Hepatocyte (in vitro differentiated cells): ENCODE measurements at regions not wholly inside any gene's neighbourhood (a gene's known extent, or its start where the extent isn't known, plus 50 kb on each side); places are given as distances from the start of the nearest gene placed in this dataset. TPM values are rescaled to one million over a fixed set of nuclear protein-coding genes. Genes with fewer than 3 reads are reported as not detected.
"Not testable (repeated sequence)": the region's sequence is repeated elsewhere in the genome, so short reads cannot be mapped to it uniquely, and the experiment has no call there.

Source experiments
- DNase-seq: peaks from one replicate; pipeline ENCODE4 v3.0.0-alpha.2; 2016; ENCODE audit warnings: low spot score
- H2AFZ ChIP-seq: fragments of 200-600 bp; sonication (generic); 2 replicates; pipeline ENCODE4 v1.6.0; 2016; ENCODE audit warnings: antibody characterized with exemption, mild to moderate bottlenecking
- H3K27ac ChIP-seq: fragments of 200-600 bp; sonication (generic); 2 replicates; pipeline ENCODE4 v1.5.1; 2016; ENCODE audit warnings: mild to moderate bottlenecking
- H3K27me3 ChIP-seq: fragments of 200-600 bp; sonication (generic); 2 replicates; pipeline ENCODE4 v1.6.1; 2016
- H3K36me3 ChIP-seq: fragments of 200-600 bp; sonication (generic); replicated peaks from 2 replicates; pipeline ENCODE4 v1.5.1; 2016; ENCODE audit warnings: low read depth; ENCODE audit not compliant: insufficient read depth
- H3K4me1 ChIP-seq: fragments of 200-600 bp; sonication (generic); 2 replicates; pipeline ENCODE4 v1.5.1; 2016; ENCODE audit warnings: mild to moderate bottlenecking, moderate library complexity; ENCODE audit not compliant: insufficient read depth
- H3K4me2 ChIP-seq: fragments of 200-600 bp; sonication (generic); 2 replicates; pipeline ENCODE4 v1.6.0; 2016
- H3K4me3 ChIP-seq: fragments of 200-600 bp; sonication (generic); 2 replicates; pipeline ENCODE4 v1.5.1; 2016; ENCODE audit warnings: mild to moderate bottlenecking
- H3K79me2 ChIP-seq: fragments of 200-600 bp; sonication (generic); 2 replicates; pipeline ENCODE4 v1.6.0; 2017; ENCODE audit warnings: mild to moderate bottlenecking
- H3K9me2 ChIP-seq: fragments of 200-600 bp; sonication (generic); replicated peaks from 2 replicates; pipeline ENCODE4 v1.6.0; 2017; ENCODE audit warnings: mild to moderate bottlenecking; ENCODE audit not compliant: insufficient read depth
- H3K9me3 ChIP-seq: fragments of 200-600 bp; sonication (generic); 2 replicates; pipeline ENCODE4 v1.5.1; 2016; ENCODE audit warnings: low read depth, mild to moderate bottlenecking
- H4K20me1 ChIP-seq: fragments of 200-600 bp; sonication (generic); 2 replicates; pipeline ENCODE4 v1.6.0; 2016; ENCODE audit warnings: mild to moderate bottlenecking; ENCODE audit not compliant: insufficient read depth, poor library complexity, severe bottlenecking
- EZH2 ChIP-seq: fragments of 200-600 bp; sonication (generic); IDR thresholded peaks from 2 replicates; pipeline ENCODE4 v1.6.1; 2016; ENCODE audit warnings: antibody characterized with exemption, mild to moderate bottlenecking, borderline replicate concordance
- EZH2phosphoT487 ChIP-seq: fragments of 200-600 bp; sonication (generic); IDR thresholded peaks from one replicate; pipeline ENCODE4 v1.6.1; 2018; ENCODE audit warnings: antibody characterized with exemption, mild to moderate bottlenecking, low read depth, moderate library complexity; ENCODE audit not compliant: unreplicated experiment, severe bottlenecking
- WGBS: methylation state at CpG from one replicate; pipeline ENCODE4 v1.1.6; 2016; ENCODE audit warnings: low lambda C conversion rate; ENCODE audit errors: missing lambda C conversion rate; 5-methylcytosine and 5-hydroxymethylcytosine counted together
- small RNA-seq: library from RNA; depleted of rRNA; stranded (forward); fragments of <200 nt; gene quantifications from one replicate; pipeline ENCODE3, GENCODE V24; 2014
- TF ChIP-seq, protein P1 (sequence below): fragments of 200-600 bp; sonication (generic); IDR thresholded peaks from 2 replicates; pipeline ENCODE4 v1.5.1; 2016; ENCODE audit warnings: antibody characterized with exemption, mild to moderate bottlenecking; ENCODE audit not compliant: poor library complexity

- no peaks in the 10 kb centered on the region for H3K4me1 ChIP-seq
- no peak overlapping the region for H3K4me2 ChIP-seq
- H3K27ac ChIP-seq: no peak overlapping the region
- H3K4me3 ChIP-seq: no peak overlapping the region
- no peaks in the 10 kb centered on the region for H3K9me3 ChIP-seq
- no peaks in the 10 kb centered on the region for H3K36me3 ChIP-seq
- H3K79me2 ChIP-seq: no peaks in the 10 kb centered on the region
- 71% methylated on average over 4 of the region's 4 CpGs for WGBS
- no peak for TF ChIP-seq EZH2
- TF ChIP-seq EZH2phosphoT487: no peak
- TF ChIP-seq, protein P1, sequence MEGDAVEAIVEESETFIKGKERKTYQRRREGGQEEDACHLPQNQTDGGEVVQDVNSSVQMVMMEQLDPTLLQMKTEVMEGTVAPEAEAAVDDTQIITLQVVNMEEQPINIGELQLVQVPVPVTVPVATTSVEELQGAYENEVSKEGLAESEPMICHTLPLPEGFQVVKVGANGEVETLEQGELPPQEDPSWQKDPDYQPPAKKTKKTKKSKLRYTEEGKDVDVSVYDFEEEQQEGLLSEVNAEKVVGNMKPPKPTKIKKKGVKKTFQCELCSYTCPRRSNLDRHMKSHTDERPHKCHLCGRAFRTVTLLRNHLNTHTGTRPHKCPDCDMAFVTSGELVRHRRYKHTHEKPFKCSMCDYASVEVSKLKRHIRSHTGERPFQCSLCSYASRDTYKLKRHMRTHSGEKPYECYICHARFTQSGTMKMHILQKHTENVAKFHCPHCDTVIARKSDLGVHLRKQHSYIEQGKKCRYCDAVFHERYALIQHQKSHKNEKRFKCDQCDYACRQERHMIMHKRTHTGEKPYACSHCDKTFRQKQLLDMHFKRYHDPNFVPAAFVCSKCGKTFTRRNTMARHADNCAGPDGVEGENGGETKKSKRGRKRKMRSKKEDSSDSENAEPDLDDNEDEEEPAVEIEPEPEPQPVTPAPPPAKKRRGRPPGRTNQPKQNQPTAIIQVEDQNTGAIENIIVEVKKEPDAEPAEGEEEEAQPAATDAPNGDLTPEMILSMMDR: no peak
- no peaks in the 10 kb centered on the region for H3K9me2 ChIP-seq
- no peaks in the 10 kb centered on the region for H4K20me1 ChIP-seq
- no peaks in the 10 kb centered on the region for H3K27me3 ChIP-seq
- no peak overlapping the region for H2AFZ ChIP-seq
- DNase-seq: no peak
These were observed 61.5 kb upstream of the TBL1X start for GRCh38 chrX:9403374-9403773.

- H2AFZ ChIP-seq, H3K9me3 ChIP-seq, H3K27me3 ChIP-seq, H4K20me1 ChIP-seq, H3K36me3 ChIP-seq, H3K79me2 ChIP-seq, H3K4me2 ChIP-seq, H3K9me2 ChIP-seq, H3K4me3 ChIP-seq, H3K27ac ChIP-seq, H3K4me1 ChIP-seq: not testable (repeated sequence)
- WGBS: 81% methylated on average over 9 of the region's 9 CpGs
- peak; percentile 46 for DNase-seq
These were observed 59.2 kb upstream of the TBL1X start for GRCh38 chrX:9405635-9406034.

GRCh38 chrX:9410889-9411288, 54.0 kb upstream of the TBL1X start:
- H4K20me1 ChIP-seq, H3K36me3 ChIP-seq, H3K9me2 ChIP-seq, H3K27me3 ChIP-seq, H3K27ac ChIP-seq, H3K79me2 ChIP-seq, H3K4me2 ChIP-seq, H3K4me1 ChIP-seq, H2AFZ ChIP-seq, H3K4me3 ChIP-seq, H3K9me3 ChIP-seq, DNase-seq: not testable (repeated sequence)
- 89% methylated on average over 8 of the region's 11 CpGs for WGBS

DNA sequence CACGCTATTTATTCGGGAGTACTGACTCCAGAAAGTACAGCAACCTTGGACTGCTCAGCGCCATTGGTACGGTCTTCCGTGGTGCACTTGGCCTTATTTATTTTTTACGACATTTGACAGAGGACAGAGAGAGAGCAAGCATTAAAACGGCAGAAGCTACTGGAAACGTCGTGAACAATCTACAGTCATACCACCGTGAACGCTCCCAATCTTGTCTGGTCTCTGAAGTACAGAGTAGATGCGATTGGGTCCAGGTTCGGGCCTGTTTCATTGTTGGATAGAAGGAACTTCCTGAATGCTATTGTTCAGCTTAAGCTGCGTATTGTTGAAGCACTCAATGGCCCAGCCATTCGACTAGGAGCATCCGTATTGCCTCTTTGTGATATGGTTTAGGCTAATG, 53.2 kb upstream of the TBL1X start:
- H2AFZ ChIP-seq, H3K4me3 ChIP-seq, DNase-seq, H3K27ac ChIP-seq, H3K9me3 ChIP-seq, H3K79me2 ChIP-seq, H3K4me2 ChIP-seq, H4K20me1 ChIP-seq, H3K4me1 ChIP-seq, H3K36me3 ChIP-seq, H3K27me3 ChIP-seq, H3K9me2 ChIP-seq: not testable (repeated sequence)
- 84% methylated on average over 16 of the region's 16 CpGs for WGBS

GRCh38 chrX:9414416-9414815, 50.4 kb upstream of the TBL1X start:
- Histone ChIP-seq H3K27me3 (no peaks in the 10 kb centered on the region), H3K4me3 (no peak overlapping the region), H3K4me1 (no peaks in the 10 kb centered on the region), H3K4me2 (no peak overlapping the region), H3K36me3 (no peaks in the 10 kb centered on the region), H3K9me3 (no peaks in the 10 kb centered on the region), H4K20me1 (no peaks in the 10 kb centered on the region), H3K27ac (no peak overlapping the region), H3K9me2 (no peaks in the 10 kb centered on the region), H2AFZ (no peak overlapping the region), H3K79me2 (no peaks in the 10 kb centered on the region)
- 91% methylated on average over 10 of the region's 10 CpGs for WGBS
- TF ChIP-seq, protein P1: no peak
- no peak for TF ChIP-seq EZH2
- no peak for TF ChIP-seq EZH2phosphoT487
- DNase-seq: no peak

Small RNA genes in the stretch of these regions (small RNA-seq; reads per million reads assigned to genes)
- gene AC119618.1 (not detected), gene RNA5SP499 (not detected)
